ENCODE measurements at regions not wholly inside any gene's neighbourhood (a gene's known extent, or its start where the extent isn't known, plus 50 kb on each side); places are given as distances from the start of the nearest gene placed in this dataset.

- ChIA-PET CTCF (no interaction called here), POLR2A (no interaction called here)
- Mint-ChIP-seq H3K4me1 (peaks cover 0 to 16% (median 3%) of the 10 kb centered on the region in 7 donors), H3K36me3 (peaks cover 0 to 4% (median 0%) of the 10 kb centered on the region in 5 donors), H3K27ac (peak overlapping the region in 1 of 9 donors; percentile 37), H3K27me3 (peaks cover 0 to 12% (median 3%) of the 10 kb centered on the region in 5 donors), H3K4me3 (no peak overlapping the region), H3K9me3 (peaks cover 0 to 4% (median 0%) of the 10 kb centered on the region in 11 donors)
- intact Hi-C loops (cut with micrococcal nuclease): loop anchor here (10.0 kb wide), 2 partner anchors 285 to 355 kb away; no protein-coding TSS in a partner anchor
- no peaks in the 10 kb centered on the region for H3K27me3 ChIP-seq (ENCODE audit: control insufficient read depth in 2 of 2, insufficient read depth in 2 of 2, low read length in 2 of 2)
- no peak overlapping the region for H3K4me3 ChIP-seq (ENCODE audit: low read length)
- no peaks in the 10 kb centered on the region for H3K4me1 ChIP-seq (ENCODE audit: control insufficient read depth in 2 of 2, insufficient read depth in 2 of 2, low read length in 2 of 2)
- no peaks in the 10 kb centered on the region for H3K36me3 ChIP-seq (ENCODE audit: control insufficient read depth in 2 of 3, insufficient read depth in 3 of 3, low read length in 3 of 3)
- H3K9me3 ChIP-seq (ENCODE audit: control insufficient read depth in 2 of 3, low read length in 3 of 3): no peaks in the 10 kb centered on the region
- DNase-seq (no peak), ATAC-seq (no peak)
- H3K27ac ChIP-seq (ENCODE audit: low read depth, low read length): no peak overlapping the region
Observed at GRCh38 chr6:44649365-44650025, 262.0 kb downstream of the CDC5L start.

GRCh38 chr6:44650495-44650894 lies 263.0 kb downstream of the CDC5L start:
- intact Hi-C loops (cut with micrococcal nuclease): loop anchor here (10.0 kb wide), 2 partner anchors 284 to 354 kb away; no protein-coding TSS in a partner anchor
- DNase-seq: no peak
- no peak overlapping the region for H3K27ac Mint-ChIP-seq

GRCh38 chr6:44650947-44651346 lies 263.4 kb downstream of the CDC5L start:
- H3K4me1 Mint-ChIP-seq: peaks cover 6 to 24% (median 11%) of the 10 kb centered on the region in 7 donors
- intact Hi-C loops (cut with micrococcal nuclease): loop anchor here (10.0 kb wide), 2 partner anchors 284 to 354 kb away; no protein-coding TSS in a partner anchor
- peaks cover 0 to 12% (median 3%) of the 10 kb centered on the region in 5 donors for H3K27me3 Mint-ChIP-seq
- ChIA-PET POLR2A (no interaction called here), CTCF (no interaction called here)
- H3K36me3 Mint-ChIP-seq: peaks cover 0 to 4% (median 0%) of the 10 kb centered on the region in 5 donors
- no peaks in the 10 kb centered on the region for H3K36me3 ChIP-seq (ENCODE audit: control insufficient read depth in 2 of 3, insufficient read depth in 3 of 3, low read length in 3 of 3)
- H3K9me3 Mint-ChIP-seq: peaks cover 0 to 4% (median 0%) of the 10 kb centered on the region in 11 donors
- no peak overlapping the region for H3K4me3 ChIP-seq (ENCODE audit: low read length)
- no peaks in the 10 kb centered on the region for H3K9me3 ChIP-seq (ENCODE audit: control insufficient read depth in 2 of 3, low read length in 3 of 3)
- H3K27me3 ChIP-seq (ENCODE audit: control insufficient read depth in 2 of 2, insufficient read depth in 2 of 2, low read length in 2 of 2): no peaks in the 10 kb centered on the region
- peaks cover 0 to 9% of the 10 kb centered on the region in 2 donors for H3K4me1 ChIP-seq (ENCODE audit: control insufficient read depth in 2 of 2, insufficient read depth in 2 of 2, low read length in 2 of 2)
- ATAC-seq: no peak
- no peak overlapping the region for H3K4me3 Mint-ChIP-seq
- H3K27ac ChIP-seq (ENCODE audit: low read depth, low read length): no peak overlapping the region
- DNase-seq: no peak
- no peak overlapping the region for H3K27ac Mint-ChIP-seq

More at GRCh38 chr6:44650495-44650894, 263.0 kb downstream of the CDC5L start:
- ATAC-seq: no peak
- no peaks in the 10 kb centered on the region for H3K27me3 ChIP-seq (ENCODE audit: control insufficient read depth in 2 of 2, insufficient read depth in 2 of 2, low read length in 2 of 2)
- no peak overlapping the region for H3K4me3 ChIP-seq (ENCODE audit: low read length)
- H3K9me3 ChIP-seq (ENCODE audit: control insufficient read depth in 2 of 3, low read length in 3 of 3): no peaks in the 10 kb centered on the region
- H3K4me1 ChIP-seq (ENCODE audit: control insufficient read depth in 2 of 2, insufficient read depth in 2 of 2, low read length in 2 of 2): peaks cover 0 to 5% of the 10 kb centered on the region in 2 donors
- POLR2A ChIA-PET: no interaction called here
- peaks cover 0 to 4% (median 0%) of the 10 kb centered on the region in 11 donors for H3K9me3 Mint-ChIP-seq
- H3K4me3 Mint-ChIP-seq: no peak overlapping the region
- peaks cover 0 to 4% (median 0%) of the 10 kb centered on the region in 5 donors for H3K36me3 Mint-ChIP-seq
- peaks cover 0 to 12% (median 3%) of the 10 kb centered on the region in 5 donors for H3K27me3 Mint-ChIP-seq
- peaks cover 5 to 22% (median 10%) of the 10 kb centered on the region in 7 donors for H3K4me1 Mint-ChIP-seq
- CTCF ChIA-PET: no interaction called here
- H3K36me3 ChIP-seq (ENCODE audit: control insufficient read depth in 2 of 3, insufficient read depth in 3 of 3, low read length in 3 of 3): no peaks in the 10 kb centered on the region
- no peak overlapping the region for H3K27ac ChIP-seq (ENCODE audit: low read depth, low read length)

- intact Hi-C loops (cut with micrococcal nuclease): loop anchor here (10.0 kb wide), 2 partner anchors 283 to 353 kb away; no protein-coding TSS in a partner anchor
- Mint-ChIP-seq H3K36me3 (peaks cover 0 to 4% (median 0%) of the 10 kb centered on the region in 5 donors), H3K4me3 (no peak overlapping the region), H3K4me1 (peaks cover 6 to 24% (median 11%) of the 10 kb centered on the region in 7 donors), H3K27me3 (peaks cover 0 to 12% (median 2%) of the 10 kb centered on the region in 5 donors), H3K27ac (no peak overlapping the region), H3K9me3 (peaks cover 0 to 4% (median 0%) of the 10 kb centered on the region in 11 donors)
- no peak for ATAC-seq
- no peak for DNase-seq
- no peak overlapping the region for H3K27ac ChIP-seq (ENCODE audit: low read depth, low read length)
- CTCF ChIA-PET: interaction anchor here (0.6 to 6.5 kb wide), 4 partner anchors 678 to 1063 kb away, joined by 3 to 57 read pairs (median 4); no protein-coding TSS in a partner anchor
- no peak overlapping the region for H3K4me3 ChIP-seq (ENCODE audit: low read length)
- no peaks in the 10 kb centered on the region for H3K9me3 ChIP-seq (ENCODE audit: control insufficient read depth in 2 of 3, low read length in 3 of 3)
- no peaks in the 10 kb centered on the region for H3K36me3 ChIP-seq (ENCODE audit: control insufficient read depth in 2 of 3, insufficient read depth in 3 of 3, low read length in 3 of 3)
- POLR2A ChIA-PET: no interaction called here
- H3K27me3 ChIP-seq (ENCODE audit: control insufficient read depth in 2 of 2, insufficient read depth in 2 of 2, low read length in 2 of 2): no peaks in the 10 kb centered on the region
- H3K4me1 ChIP-seq (ENCODE audit: control insufficient read depth in 2 of 2, insufficient read depth in 2 of 2, low read length in 2 of 2): peaks cover 0 to 9% of the 10 kb centered on the region in 2 donors
Observed at GRCh38 chr6:44651604-44652003, 264.1 kb downstream of the CDC5L start.

- ATAC-seq (no peak), DNase-seq (no peak)
- Histone ChIP-seq H3K4me3 (ENCODE audit: low read length) (no peak overlapping the region), H3K27ac (ENCODE audit: low read depth, low read length) (no peak overlapping the region), H3K36me3 (ENCODE audit: control insufficient read depth in 2 of 3, insufficient read depth in 3 of 3, low read length in 3 of 3) (no peaks in the 10 kb centered on the region), H3K27me3 (ENCODE audit: control insufficient read depth in 2 of 2, insufficient read depth in 2 of 2, low read length in 2 of 2) (no peaks in the 10 kb centered on the region), H3K9me3 (ENCODE audit: control insufficient read depth in 2 of 3, low read length in 3 of 3) (no peaks in the 10 kb centered on the region), H3K4me1 (ENCODE audit: control insufficient read depth in 2 of 2, insufficient read depth in 2 of 2, low read length in 2 of 2) (peaks cover 0 to 9% of the 10 kb centered on the region in 2 donors)
- CTCF ChIA-PET: interaction anchor here (0.9 to 6.5 kb wide), 6 partner anchors 8 to 1270 kb away, joined by 3 to 57 read pairs (median 6); no protein-coding TSS in a partner anchor
- intact Hi-C loops (cut with micrococcal nuclease): loop anchor here (10.0 kb wide), 2 partner anchors 282 to 352 kb away; no protein-coding TSS in a partner anchor
- H3K9me3 Mint-ChIP-seq: peaks cover 0 to 4% (median 0%) of the 10 kb centered on the region in 11 donors
- H3K27me3 Mint-ChIP-seq: peaks cover 0 to 12% (median 2%) of the 10 kb centered on the region in 5 donors
- no peak overlapping the region for H3K4me3 Mint-ChIP-seq
- POLR2A ChIA-PET: no interaction called here
- peaks cover 0 to 4% (median 0%) of the 10 kb centered on the region in 5 donors for H3K36me3 Mint-ChIP-seq
- no peak overlapping the region for H3K27ac Mint-ChIP-seq
- H3K4me1 Mint-ChIP-seq: peaks cover 6 to 24% (median 11%) of the 10 kb centered on the region in 7 donors
Observed at GRCh38 chr6:44652547-44652946, 265.0 kb downstream of the CDC5L start.

GRCh38 chr6:44653091-44653490 lies 265.6 kb downstream of the CDC5L start:
- H3K27ac ChIP-seq (ENCODE audit: low read depth, low read length): no peak overlapping the region
- ATAC-seq (no peak), DNase-seq (no peak)
- H3K9me3 Mint-ChIP-seq: peaks cover 0 to 4% (median 0%) of the 10 kb centered on the region in 11 donors
- no peaks in the 10 kb centered on the region for H3K27me3 ChIP-seq (ENCODE audit: control insufficient read depth in 2 of 2, insufficient read depth in 2 of 2, low read length in 2 of 2)
- H3K4me1 Mint-ChIP-seq: peaks cover 6 to 24% (median 11%) of the 10 kb centered on the region in 7 donors
- CTCF ChIA-PET: interaction anchor here (0.9 to 6.5 kb wide), 4 partner anchors 8 to 1270 kb away, joined by 3 to 57 read pairs (median 23); no protein-coding TSS in a partner anchor
- peaks cover 0 to 4% (median 0%) of the 10 kb centered on the region in 5 donors for H3K36me3 Mint-ChIP-seq
- POLR2A ChIA-PET: no interaction called here
- no peaks in the 10 kb centered on the region for H3K36me3 ChIP-seq (ENCODE audit: control insufficient read depth in 2 of 3, insufficient read depth in 3 of 3, low read length in 3 of 3)
- H3K9me3 ChIP-seq (ENCODE audit: control insufficient read depth in 2 of 3, low read length in 3 of 3): no peaks in the 10 kb centered on the region
- no peak overlapping the region for H3K4me3 Mint-ChIP-seq
- no peak overlapping the region for H3K27ac Mint-ChIP-seq
- H3K4me1 ChIP-seq (ENCODE audit: control insufficient read depth in 2 of 2, insufficient read depth in 2 of 2, low read length in 2 of 2): peaks cover 0 to 9% of the 10 kb centered on the region in 2 donors
- no peak overlapping the region for H3K4me3 ChIP-seq (ENCODE audit: low read length)
- H3K27me3 Mint-ChIP-seq: peaks cover 0 to 12% (median 2%) of the 10 kb centered on the region in 5 donors
- intact Hi-C loops (cut with micrococcal nuclease): loop anchor here (10.0 kb wide), 2 partner anchors 282 to 352 kb away; no protein-coding TSS in a partner anchor

All from naive thymus-derived CD4-positive, alpha-beta T cell (primary cell).